HCT116 (cell line): ENCODE measurements at regions not wholly inside any gene's neighbourhood (a gene's known extent, or its start where the extent isn't known, plus 50 kb on each side); places are given as distances from the start of the nearest gene placed in this dataset.

Source experiments
- ATAC-seq: fragments of 200-7000 bp; cut with Tn5 transposase; 2 replicates; pipeline ENCODE4 v1.9.1; 2020; ENCODE audit warnings: mild to moderate bottlenecking, moderate library complexity
- BruUV-seq: library from RNA; stranded (reverse); fragments of 400-500 nt; replicated peaks from 2 replicates; lab custom pipeline; 2021; lab: Mats Ljungman, UMichigan
- CTCF ChIA-PET: fragments of 300-600 bp; sonication (Branson Sonifier 250); formaldehyde crosslinking; loops from one replicate; lab custom pipeline; 2021; ENCODE audit warnings: antibody characterized with exemption; lab: Charles Lee
- POLR2A ChIA-PET: fragments of 300-600, 350-600 bp; sonication (Branson Sonifier 250); formaldehyde crosslinking; loops from one replicate; lab custom pipeline; 2021; ENCODE audit warnings: antibody characterized with exemption; lab: Charles Lee
- RAD21 ChIA-PET, 2 experiments: fragments of 300-600 bp; sonication (Branson Sonifier 250); formaldehyde crosslinking; loops; one replicate each; lab custom pipeline; 2023; ENCODE audit warnings: low total read pairs in 2 of 2; ENCODE audit not compliant: uncharacterized antibody in 2 of 2, unreplicated experiment in 2 of 2, low non-redundant PET in 1 of 2; lab: Charles Lee
- DNase-seq: peaks from one replicate; pipeline ENCODE4 v3.0.0-alpha.2; 2010; ENCODE audit warnings: low read depth, low spot score
- H2AFZ ChIP-seq: fragments of 200-600 bp; shearing (Covaris generic), sonication (generic); 2 replicates; pipeline ENCODE4 v1.6.1; 2017; ENCODE audit warnings: low read depth, mixed run types, mixed read lengths, antibody characterized with exemption, low read length; ENCODE audit not compliant: poor library complexity, severe bottlenecking
- H3K27ac ChIP-seq: 2 replicates; pipeline ENCODE4 v1.5.1; 2012; ENCODE audit warnings: low read depth, low read length
- H3K27me3 ChIP-seq: fragments of 200-600 bp; sonication (generic); 2 replicates; pipeline ENCODE4 v1.6.1; 2016; ENCODE audit warnings: mixed run types, low read length, mixed read lengths; ENCODE audit not compliant: insufficient read depth
- H3K36me3 ChIP-seq, 2 experiments: fragments of 200-500 bp in 1 of 2; fragments of 200-600 bp in 1 of 2; sonication (Bioruptor generic) in 1 of 2; sonication (generic) in 1 of 2; 2 replicates each; pipeline versions ENCODE4 v1.5.1 to v1.6.1; 2014 to 2016; ENCODE audit warnings: low read length in 2 of 2, inconsistent platforms in 1 of 2, mixed read lengths in 1 of 2, mixed run types in 1 of 2; ENCODE audit not compliant: insufficient read depth in 2 of 2, control insufficient read depth in 1 of 2
- H3K4me1 ChIP-seq, 2 experiments: fragments of 200-600 bp in 1 of 2; sonication (generic) in 1 of 2; 2 replicates each; pipeline versions ENCODE4 v1.5.1 to v1.6.1; 2012 to 2017; ENCODE audit warnings: low read length in 2 of 2, inconsistent platforms in 1 of 2, mild to moderate bottlenecking in 1 of 2, mixed read lengths in 1 of 2, mixed run types in 1 of 2, moderate library complexity in 1 of 2; ENCODE audit not compliant: insufficient read depth in 2 of 2, control insufficient read depth in 1 of 2
- H3K4me2 ChIP-seq: fragments of 200-600 bp; sonication (generic); 2 replicates; pipeline ENCODE4 v1.6.1; 2017; ENCODE audit warnings: mixed run types, low read length, mixed read lengths
- H3K4me3 ChIP-seq, 2 experiments: fragments of 200-600 bp in 1 of 2; sonication (generic) in 1 of 2; replicated peaks in 1 of 2; 2 replicates each; pipeline ENCODE4 v1.5.1; 2011 to 2016; ENCODE audit warnings: low read length in 2 of 2, control low read depth in 1 of 2, low read depth in 1 of 2, mild to moderate bottlenecking in 1 of 2, mixed read lengths in 1 of 2, mixed run types in 1 of 2
- H3K79me2 ChIP-seq: fragments of 200-600 bp; sonication (generic); 2 replicates; pipeline ENCODE4 v1.6.1; 2017; ENCODE audit warnings: mild to moderate bottlenecking, mixed run types, low read length, moderate library complexity, mixed read lengths; ENCODE audit not compliant: insufficient read depth
- H3K9ac ChIP-seq: fragments of 200-600 bp; sonication (generic); 2 replicates; pipeline ENCODE4 v1.6.1; 2016; ENCODE audit warnings: low read length, mixed read lengths
- H3K9me2 ChIP-seq: fragments of 200-600 bp; sonication (generic), shearing (Covaris generic); 2 replicates; pipeline ENCODE4 v1.6.1; 2017; ENCODE audit warnings: mixed run types, mild to moderate bottlenecking, moderate library complexity; ENCODE audit not compliant: insufficient read depth
- H3K9me3 ChIP-seq, 2 experiments: fragments of 200-500 bp in 1 of 2; fragments of 200-600 bp in 1 of 2; sonication (Bioruptor generic) in 1 of 2; sonication (generic) in 1 of 2; 2 replicates each; pipeline ENCODE4 v1.6.1; 2014 to 2017; ENCODE audit warnings: low read length in 2 of 2, mixed read lengths in 2 of 2, inconsistent platforms in 1 of 2, low read depth in 1 of 2, mild to moderate bottlenecking in 1 of 2, mixed run types in 1 of 2, moderate library complexity in 1 of 2; ENCODE audit not compliant: control insufficient read depth in 1 of 2, insufficient read depth in 1 of 2
- H4K20me1 ChIP-seq: fragments of 200-600 bp; sonication (generic), shearing (Covaris generic); 2 replicates; pipeline ENCODE4 v1.6.1; 2017; ENCODE audit warnings: mixed run types, mild to moderate bottlenecking, moderate library complexity; ENCODE audit not compliant: insufficient read depth
- CEBPB ChIP-seq: IDR thresholded peaks from 2 replicates; pipeline ENCODE4 v1.6.1; 2012; ENCODE audit warnings: low read depth
- EGR1 ChIP-seq: IDR thresholded peaks from 2 replicates; pipeline ENCODE4 v1.6.1; 2012; ENCODE audit warnings: low read depth
- ELF1 ChIP-seq: IDR thresholded peaks from 2 replicates; pipeline ENCODE4 v1.6.1; 2012; ENCODE audit warnings: low read depth, borderline replicate concordance
- EZH2 ChIP-seq: fragments of 200-600 bp; sonication (generic); IDR thresholded peaks from 2 replicates; pipeline ENCODE4 v1.6.1; 2017; ENCODE audit warnings: antibody characterized with exemption, mixed run types
- EZH2phosphoT487 ChIP-seq: fragments of 200-600 bp; IDR thresholded peaks from 2 replicates; pipeline ENCODE4 v1.6.1; 2018; ENCODE audit warnings: antibody characterized with exemption, borderline replicate concordance
- FOSL1 ChIP-seq: IDR thresholded peaks from 2 replicates; pipeline ENCODE4 v1.6.1; 2012; ENCODE audit warnings: low read depth
- JUND ChIP-seq: IDR thresholded peaks from 2 replicates; pipeline ENCODE4 v1.6.1; 2012
- POLR2AphosphoS5 ChIP-seq: IDR thresholded peaks from 2 replicates; pipeline ENCODE4 v1.6.1; 2011; ENCODE audit warnings: mild to moderate bottlenecking, low read depth, low read length, moderate library complexity
- RAD21 ChIP-seq: IDR thresholded peaks from 2 replicates; pipeline ENCODE4 v1.6.1; 2012; ENCODE audit warnings: low read depth, mild to moderate bottlenecking
- SIN3A ChIP-seq: IDR thresholded peaks from 2 replicates; pipeline ENCODE4 v1.6.1; 2012; ENCODE audit warnings: low read depth
- SP1 ChIP-seq: IDR thresholded peaks from 2 replicates; pipeline ENCODE4 v1.6.1; 2012; ENCODE audit warnings: low read depth
- SRF ChIP-seq: IDR thresholded peaks from 2 replicates; pipeline ENCODE4 v1.6.1; 2012; ENCODE audit warnings: low read depth
- TCF7L2 ChIP-seq: IDR thresholded peaks from 2 replicates; pipeline ENCODE4 v1.7.0; 2011; ENCODE audit warnings: borderline replicate concordance, inconsistent platforms; ENCODE audit not compliant: insufficient read depth, insufficient read length; ENCODE audit errors: extremely low read depth
- ZFX ChIP-seq: fragments of 450-650 bp; IDR thresholded peaks from 2 replicates; pipeline ENCODE4 v1.6.1; 2017
- ZNF274 ChIP-seq: fragments of 200-500 bp; sonication (Bioruptor generic); IDR thresholded peaks from 2 replicates; pipeline ENCODE4 v1.6.1; 2014; ENCODE audit warnings: mild to moderate bottlenecking, low read depth, low read length, inconsistent platforms
- intact Hi-C: fragments of 100-400 bp; cut with micrococcal nuclease; formaldehyde crosslinking; loops from 2 replicates; pipeline ENCODE4 v1.10.0; 2022
- TF ChIP-seq, protein P1 (sequence below): IDR thresholded peaks from 2 replicates; pipeline ENCODE4 v1.6.1; 2011; ENCODE audit warnings: mild to moderate bottlenecking, low read length, moderate library complexity; ENCODE audit not compliant: insufficient replicate concordance; ENCODE audit errors: extremely low read depth
- TF ChIP-seq, protein P2 (sequence below): IDR thresholded peaks from 2 replicates; pipeline ENCODE4 v1.6.1; 2012; ENCODE audit warnings: low read depth
- TF ChIP-seq, protein P3 (sequence below): IDR thresholded peaks from 2 replicates; pipeline ENCODE4 v1.6.1; 2012

DNA sequence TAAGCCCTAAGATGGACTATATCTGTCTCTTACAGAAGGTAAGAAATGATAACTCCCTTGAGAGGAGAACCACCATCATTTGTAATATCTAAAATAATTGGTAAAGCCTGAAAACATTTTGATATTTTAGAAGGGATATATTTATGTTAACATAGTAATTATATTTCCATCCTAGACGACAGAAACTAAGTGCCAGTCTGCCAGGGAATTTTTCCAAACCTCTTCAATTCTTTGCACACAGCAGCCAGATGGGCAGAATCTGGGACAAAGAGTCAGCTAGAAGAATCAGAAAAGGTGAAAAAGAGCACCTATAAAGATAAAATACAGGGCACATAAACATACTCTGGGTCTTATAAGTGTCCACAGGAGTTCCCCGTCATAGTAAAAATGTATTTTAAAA lies 70.0 kb upstream of the CBLB start:
- Histone ChIP-seq H3K9ac (no peak overlapping the region), H3K9me3 (no peaks in the 10 kb centered on the region), H3K27me3 (no peaks in the 10 kb centered on the region), H3K36me3 (no peaks in the 10 kb centered on the region), H3K27ac (no peak overlapping the region), H3K4me1 (no peaks in the 10 kb centered on the region), H3K79me2 (no peaks in the 10 kb centered on the region), H2AFZ (no peak overlapping the region), H3K4me3 (no peak overlapping the region), H3K9me2 (no peaks in the 10 kb centered on the region), H4K20me1 (no peaks in the 10 kb centered on the region), H3K4me2 (no peak overlapping the region)
- no peak for ATAC-seq
- intact Hi-C loops, result no loop called here
- BruUV-seq, result no TSS peak
- no peak for DNase-seq
- ChIA-PET RAD21 (no interaction called here), CTCF (no interaction called here), POLR2A (no interaction called here)
- TF ChIP-seq EZH2 (no peak), RAD21 (no peak), EZH2phosphoT487 (no peak), SIN3A (no peak), ZNF274 (no peak), FOSL1 (no peak), CEBPB (no peak), POLR2AphosphoS5 (no peak), EGR1 (no peak), SRF (no peak), ELF1 (no peak), SP1 (no peak), JUND (no peak), TCF7L2 (no peak), ZFX (no peak)
- TF ChIP-seq, protein P1, sequence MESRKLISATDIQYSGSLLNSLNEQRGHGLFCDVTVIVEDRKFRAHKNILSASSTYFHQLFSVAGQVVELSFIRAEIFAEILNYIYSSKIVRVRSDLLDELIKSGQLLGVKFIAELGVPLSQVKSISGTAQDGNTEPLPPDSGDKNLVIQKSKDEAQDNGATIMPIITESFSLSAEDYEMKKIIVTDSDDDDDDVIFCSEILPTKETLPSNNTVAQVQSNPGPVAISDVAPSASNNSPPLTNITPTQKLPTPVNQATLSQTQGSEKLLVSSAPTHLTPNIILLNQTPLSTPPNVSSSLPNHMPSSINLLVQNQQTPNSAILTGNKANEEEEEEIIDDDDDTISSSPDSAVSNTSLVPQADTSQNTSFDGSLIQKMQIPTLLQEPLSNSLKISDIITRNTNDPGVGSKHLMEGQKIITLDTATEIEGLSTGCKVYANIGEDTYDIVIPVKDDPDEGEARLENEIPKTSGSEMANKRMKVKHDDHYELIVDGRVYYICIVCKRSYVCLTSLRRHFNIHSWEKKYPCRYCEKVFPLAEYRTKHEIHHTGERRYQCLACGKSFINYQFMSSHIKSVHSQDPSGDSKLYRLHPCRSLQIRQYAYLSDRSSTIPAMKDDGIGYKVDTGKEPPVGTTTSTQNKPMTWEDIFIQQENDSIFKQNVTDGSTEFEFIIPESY, result no peak
- TF ChIP-seq, protein P2, sequence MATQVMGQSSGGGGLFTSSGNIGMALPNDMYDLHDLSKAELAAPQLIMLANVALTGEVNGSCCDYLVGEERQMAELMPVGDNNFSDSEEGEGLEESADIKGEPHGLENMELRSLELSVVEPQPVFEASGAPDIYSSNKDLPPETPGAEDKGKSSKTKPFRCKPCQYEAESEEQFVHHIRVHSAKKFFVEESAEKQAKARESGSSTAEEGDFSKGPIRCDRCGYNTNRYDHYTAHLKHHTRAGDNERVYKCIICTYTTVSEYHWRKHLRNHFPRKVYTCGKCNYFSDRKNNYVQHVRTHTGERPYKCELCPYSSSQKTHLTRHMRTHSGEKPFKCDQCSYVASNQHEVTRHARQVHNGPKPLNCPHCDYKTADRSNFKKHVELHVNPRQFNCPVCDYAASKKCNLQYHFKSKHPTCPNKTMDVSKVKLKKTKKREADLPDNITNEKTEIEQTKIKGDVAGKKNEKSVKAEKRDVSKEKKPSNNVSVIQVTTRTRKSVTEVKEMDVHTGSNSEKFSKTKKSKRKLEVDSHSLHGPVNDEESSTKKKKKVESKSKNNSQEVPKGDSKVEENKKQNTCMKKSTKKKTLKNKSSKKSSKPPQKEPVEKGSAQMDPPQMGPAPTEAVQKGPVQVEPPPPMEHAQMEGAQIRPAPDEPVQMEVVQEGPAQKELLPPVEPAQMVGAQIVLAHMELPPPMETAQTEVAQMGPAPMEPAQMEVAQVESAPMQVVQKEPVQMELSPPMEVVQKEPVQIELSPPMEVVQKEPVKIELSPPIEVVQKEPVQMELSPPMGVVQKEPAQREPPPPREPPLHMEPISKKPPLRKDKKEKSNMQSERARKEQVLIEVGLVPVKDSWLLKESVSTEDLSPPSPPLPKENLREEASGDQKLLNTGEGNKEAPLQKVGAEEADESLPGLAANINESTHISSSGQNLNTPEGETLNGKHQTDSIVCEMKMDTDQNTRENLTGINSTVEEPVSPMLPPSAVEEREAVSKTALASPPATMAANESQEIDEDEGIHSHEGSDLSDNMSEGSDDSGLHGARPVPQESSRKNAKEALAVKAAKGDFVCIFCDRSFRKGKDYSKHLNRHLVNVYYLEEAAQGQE, result no peak
- TF ChIP-seq, protein P3, sequence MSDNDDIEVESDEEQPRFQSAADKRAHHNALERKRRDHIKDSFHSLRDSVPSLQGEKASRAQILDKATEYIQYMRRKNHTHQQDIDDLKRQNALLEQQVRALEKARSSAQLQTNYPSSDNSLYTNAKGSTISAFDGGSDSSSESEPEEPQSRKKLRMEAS, result no peak
